ENCODE measurements at regions not wholly inside any gene's neighbourhood (a gene's known extent, or its start where the extent isn't known, plus 50 kb on each side); places are given as distances from the start of the nearest gene placed in this dataset.

GRCh38 chr18:27771571-27771970 is 405.4 kb downstream of the CDH2 start:
- Histone ChIP-seq H3K4me3 (no peak overlapping the region), H3K27ac (no peak overlapping the region)

GRCh38 chr18:27769152-27769551 is 407.8 kb downstream of the CDH2 start:
- no peak overlapping the region for H3K27ac ChIP-seq
- no peak overlapping the region for H3K4me3 ChIP-seq

- Histone ChIP-seq H3K27ac (no peak overlapping the region), H3K4me3 (no peak overlapping the region)
These were observed 413.0 kb downstream of the CDH2 start for GRCh38 chr18:27763936-27764335.

- Histone ChIP-seq H3K4me3 (no peak overlapping the region), H3K27ac (no peak overlapping the region)
These were observed 413.6 kb downstream of the CDH2 start for GRCh38 chr18:27763341-27763740.

- H3K27ac ChIP-seq: no peak overlapping the region
- H3K4me3 ChIP-seq: no peak overlapping the region
These were observed 414.9 kb downstream of the CDH2 start for GRCh38 chr18:27762054-27762453.

GRCh38 chr18:27752944-27753343 is 424.0 kb downstream of the CDH2 start:
- H3K4me3 ChIP-seq: no peak overlapping the region
- H3K27ac ChIP-seq: no peak overlapping the region

- Histone ChIP-seq H3K4me3 (no peak overlapping the region), H3K27ac (no peak overlapping the region)
These were observed 426.0 kb downstream of the CDH2 start for GRCh38 chr18:27750923-27751322.

GRCh38 chr18:27750014-27750413 is 426.9 kb downstream of the CDH2 start:
- H3K27ac ChIP-seq: no peak overlapping the region

GRCh38 chr18:27749194-27749593 is 427.7 kb downstream of the CDH2 start:
- no peak overlapping the region for H3K4me3 ChIP-seq
- H3K27ac ChIP-seq: no peak overlapping the region

More at GRCh38 chr18:27750014-27750413, 426.9 kb downstream of the CDH2 start:
- no peak overlapping the region for H3K4me3 ChIP-seq

- no peak overlapping the region for H3K27ac ChIP-seq
- no peak overlapping the region for H3K4me3 ChIP-seq
These were observed 430.7 kb downstream of the CDH2 start for GRCh38 chr18:27746241-27746640.

- no peak overlapping the region for H3K4me3 ChIP-seq
- no peak overlapping the region for H3K27ac ChIP-seq
These were observed 441.8 kb downstream of the CDH2 start for GRCh38 chr18:27735117-27735516.

- H3K4me3 ChIP-seq: no peak overlapping the region
- H3K27ac ChIP-seq: no peak overlapping the region
These were observed 445.7 kb downstream of the CDH2 start for GRCh38 chr18:27731211-27731610.

- H3K4me3 ChIP-seq: no peak overlapping the region
- H3K27ac ChIP-seq: no peak overlapping the region
These were observed 448.3 kb downstream of the CDH2 start for GRCh38 chr18:27728659-27729058.

GRCh38 chr18:27724362-27724761 is 452.6 kb downstream of the CDH2 start:
- Histone ChIP-seq H3K4me3 (no peak overlapping the region), H3K27ac (no peak overlapping the region)

GRCh38 chr18:27723168-27723567 is 453.8 kb downstream of the CDH2 start:
- no peak overlapping the region for H3K27ac ChIP-seq
- H3K4me3 ChIP-seq: no peak overlapping the region

- H3K27ac ChIP-seq: no peak overlapping the region
- H3K4me3 ChIP-seq: no peak overlapping the region
These were observed 457.2 kb downstream of the CDH2 start for GRCh38 chr18:27719680-27720079.

- no peak overlapping the region for H3K4me3 ChIP-seq
- no peak overlapping the region for H3K27ac ChIP-seq
These were observed 459.1 kb downstream of the CDH2 start for GRCh38 chr18:27717816-27718215.

GRCh38 chr18:27717250-27717649 is 459.7 kb downstream of the CDH2 start:
- H3K27ac ChIP-seq: no peak overlapping the region
- H3K4me3 ChIP-seq: no peak overlapping the region

- H3K4me3 ChIP-seq: no peak overlapping the region
These were observed 461.2 kb downstream of the CDH2 start for GRCh38 chr18:27715751-27716150.

GRCh38 chr18:27713738-27714095 is 463.2 kb downstream of the CDH2 start:
- no peak overlapping the region for H3K27ac ChIP-seq
- H3K4me3 ChIP-seq: no peak overlapping the region

More at GRCh38 chr18:27715751-27716150, 461.2 kb downstream of the CDH2 start:
- H3K27ac ChIP-seq: no peak overlapping the region

- no peak overlapping the region for H3K27ac ChIP-seq
- no peak overlapping the region for H3K4me3 ChIP-seq
These were observed 463.7 kb downstream of the CDH2 start for GRCh38 chr18:27713037-27713737.

GRCh38 chr18:27712066-27712465 is 464.9 kb downstream of the CDH2 start:
- H3K4me3 ChIP-seq: no peak overlapping the region
- H3K27ac ChIP-seq: no peak overlapping the region

All from skin epidermis (tissue), 12 donors.